ENCODE measurements at regions not wholly inside any gene's neighbourhood (a gene's known extent, or its start where the extent isn't known, plus 50 kb on each side); places are given as distances from the start of the nearest gene placed in this dataset.
"Not testable (repeated sequence)": the region's sequence is repeated elsewhere in the genome, so short reads cannot be mapped to it uniquely, and the experiment has no call there.

DNA sequence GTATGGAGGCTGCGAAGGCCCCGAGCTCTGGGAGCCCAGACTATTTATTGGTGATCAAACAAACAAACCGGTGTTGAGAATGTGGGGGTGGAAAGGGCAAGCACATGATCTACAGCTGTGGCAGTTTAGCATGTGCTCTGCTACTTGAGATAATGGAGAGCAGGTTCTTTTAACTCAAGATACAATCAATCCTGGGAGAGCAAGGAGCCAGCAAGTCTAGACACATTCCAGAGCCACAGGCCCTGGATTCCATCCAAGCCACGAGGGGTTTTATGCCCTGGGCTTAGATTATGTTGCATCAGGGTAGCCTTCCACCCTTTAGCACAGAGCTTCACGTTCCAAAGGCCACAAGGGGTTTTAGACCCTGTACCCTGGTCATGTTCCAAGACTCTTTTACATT is 355.9 kb upstream of the ARID1B start:
- TF ChIP-seq, protein P1, sequence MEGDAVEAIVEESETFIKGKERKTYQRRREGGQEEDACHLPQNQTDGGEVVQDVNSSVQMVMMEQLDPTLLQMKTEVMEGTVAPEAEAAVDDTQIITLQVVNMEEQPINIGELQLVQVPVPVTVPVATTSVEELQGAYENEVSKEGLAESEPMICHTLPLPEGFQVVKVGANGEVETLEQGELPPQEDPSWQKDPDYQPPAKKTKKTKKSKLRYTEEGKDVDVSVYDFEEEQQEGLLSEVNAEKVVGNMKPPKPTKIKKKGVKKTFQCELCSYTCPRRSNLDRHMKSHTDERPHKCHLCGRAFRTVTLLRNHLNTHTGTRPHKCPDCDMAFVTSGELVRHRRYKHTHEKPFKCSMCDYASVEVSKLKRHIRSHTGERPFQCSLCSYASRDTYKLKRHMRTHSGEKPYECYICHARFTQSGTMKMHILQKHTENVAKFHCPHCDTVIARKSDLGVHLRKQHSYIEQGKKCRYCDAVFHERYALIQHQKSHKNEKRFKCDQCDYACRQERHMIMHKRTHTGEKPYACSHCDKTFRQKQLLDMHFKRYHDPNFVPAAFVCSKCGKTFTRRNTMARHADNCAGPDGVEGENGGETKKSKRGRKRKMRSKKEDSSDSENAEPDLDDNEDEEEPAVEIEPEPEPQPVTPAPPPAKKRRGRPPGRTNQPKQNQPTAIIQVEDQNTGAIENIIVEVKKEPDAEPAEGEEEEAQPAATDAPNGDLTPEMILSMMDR (optimal IDR thresholded peaks at IDR 0.05 in 1 of 3, IDR thresholded peaks at IDR 0.05 in 1 of 3, conservative IDR thresholded peaks at IDR 0.05 in 1 of 3; ENCODE audit: extremely low read depth in 1 of 3, insufficient read depth in 2 of 3, low read length in 3 of 3): not testable (repeated sequence)
- TF ChIP-seq EZH2 (IDR thresholded peaks at IDR 0.05; ENCODE audit: low read length): not testable (repeated sequence)

Measured in keratinocyte (primary cell).